ENCODE measurements at regions not wholly inside any gene's neighbourhood (a gene's known extent, or its start where the extent isn't known, plus 50 kb on each side); places are given as distances from the start of the nearest gene placed in this dataset.

- TF ChIP-seq POLR2A (IDR thresholded peaks at IDR 0.05; ENCODE audit: low read length) (no peak), GATA1 (IDR thresholded peaks at IDR 0.05; ENCODE audit: low read depth, low read length) (no peak)
- DNase-seq, result no peak
Observed at GRCh38 chr2:56715683-56716082, 531.9 kb downstream of the CCDC85A start.

- TF ChIP-seq POLR2A (IDR thresholded peaks at IDR 0.05; ENCODE audit: low read length) (no peak), GATA1 (IDR thresholded peaks at IDR 0.05; ENCODE audit: low read depth, low read length) (no peak)
Observed at GRCh38 chr2:56718413-56718812, 534.6 kb downstream of the CCDC85A start.

GRCh38 chr2:56729212-56729611, 545.4 kb downstream of the CCDC85A start:
- no peak for DNase-seq
- TF ChIP-seq GATA1 (IDR thresholded peaks at IDR 0.05; ENCODE audit: low read depth, low read length) (no peak), POLR2A (IDR thresholded peaks at IDR 0.05; ENCODE audit: low read length) (no peak)

More at GRCh38 chr2:56718413-56718812, 534.6 kb downstream of the CCDC85A start:
- no peak for DNase-seq

- DNase-seq, result no peak
- no peak for TF ChIP-seq POLR2A (IDR thresholded peaks at IDR 0.05; ENCODE audit: low read length)
- no peak for TF ChIP-seq GATA1 (IDR thresholded peaks at IDR 0.05; ENCODE audit: low read depth, low read length)
Observed at GRCh38 chr2:56732946-56733345, 549.2 kb downstream of the CCDC85A start.

GRCh38 chr2:56739413-56739812, 555.6 kb downstream of the CCDC85A start:
- no peak for TF ChIP-seq GATA1 (IDR thresholded peaks at IDR 0.05; ENCODE audit: low read depth, low read length)
- DNase-seq, result no peak

- TF ChIP-seq GATA1 (IDR thresholded peaks at IDR 0.05; ENCODE audit: low read depth, low read length), result no peak
- no peak for DNase-seq
Observed at GRCh38 chr2:56741601-56742102, 557.9 kb downstream of the CCDC85A start.

GRCh38 chr2:56743807-56744206, 560.0 kb downstream of the CCDC85A start:
- no peak for DNase-seq
- TF ChIP-seq GATA1 (IDR thresholded peaks at IDR 0.05; ENCODE audit: low read depth, low read length), result no peak
- TF ChIP-seq POLR2A (IDR thresholded peaks at IDR 0.05; ENCODE audit: low read length), result no peak

- TF ChIP-seq GATA1 (IDR thresholded peaks at IDR 0.05; ENCODE audit: low read depth, low read length) (no peak), POLR2A (IDR thresholded peaks at IDR 0.05; ENCODE audit: low read length) (no peak)
Observed at GRCh38 chr2:56749152-56749752, 565.5 kb downstream of the CCDC85A start.

GRCh38 chr2:56753182-56753581, 569.4 kb downstream of the CCDC85A start:
- DNase-seq, result no peak
- TF ChIP-seq GATA1 (IDR thresholded peaks at IDR 0.05; ENCODE audit: low read depth, low read length), result no peak
- TF ChIP-seq POLR2A (IDR thresholded peaks at IDR 0.05; ENCODE audit: low read length), result no peak

More at GRCh38 chr2:56749152-56749752, 565.5 kb downstream of the CCDC85A start:
- DNase-seq, result peak in 1 of 2 experiments; percentile 14

GRCh38 chr2:56754066-56754615, 570.4 kb downstream of the CCDC85A start:
- TF ChIP-seq POLR2A (IDR thresholded peaks at IDR 0.05; ENCODE audit: low read length), result no peak
- no peak for TF ChIP-seq GATA1 (IDR thresholded peaks at IDR 0.05; ENCODE audit: low read depth, low read length)
- no peak for DNase-seq

GRCh38 chr2:56754627-56755026, 570.8 kb downstream of the CCDC85A start:
- DNase-seq, result no peak
- no peak for TF ChIP-seq GATA1 (IDR thresholded peaks at IDR 0.05; ENCODE audit: low read depth, low read length)
- TF ChIP-seq POLR2A (IDR thresholded peaks at IDR 0.05; ENCODE audit: low read length), result no peak

- no peak for TF ChIP-seq GATA1 (IDR thresholded peaks at IDR 0.05; ENCODE audit: low read depth, low read length)
- no peak for TF ChIP-seq POLR2A (IDR thresholded peaks at IDR 0.05; ENCODE audit: low read length)
- DNase-seq, result no peak
Observed at GRCh38 chr2:56757884-56758545, 574.2 kb downstream of the CCDC85A start.

- DNase-seq, result no peak
- TF ChIP-seq POLR2A (IDR thresholded peaks at IDR 0.05; ENCODE audit: low read length) (no peak), GATA1 (IDR thresholded peaks at IDR 0.05; ENCODE audit: low read depth, low read length) (no peak)
Observed at GRCh38 chr2:56763683-56764082, 579.9 kb downstream of the CCDC85A start.

GRCh38 chr2:56768973-56769372, 585.2 kb downstream of the CCDC85A start:
- DNase-seq, result no peak
- no peak for TF ChIP-seq GATA1 (IDR thresholded peaks at IDR 0.05; ENCODE audit: low read depth, low read length)
- TF ChIP-seq POLR2A (IDR thresholded peaks at IDR 0.05; ENCODE audit: low read length), result no peak

- TF ChIP-seq POLR2A (IDR thresholded peaks at IDR 0.05; ENCODE audit: low read length) (no peak), GATA1 (IDR thresholded peaks at IDR 0.05; ENCODE audit: low read depth, low read length) (no peak)
- DNase-seq, result no peak
Observed at GRCh38 chr2:56770490-56770889, 586.7 kb downstream of the CCDC85A start.

Data from erythroblast (primary cell).